Fibroblast of lung (primary cell): ENCODE measurements at regions not wholly inside any gene's neighbourhood (a gene's known extent, or its start where the extent isn't known, plus 50 kb on each side); places are given as distances from the start of the nearest gene placed in this dataset.

Source experiments
- DNase-seq, 2 donors: peaks; one replicate each; pipeline versions ENCODE4 v3.0.0 to v3.0.0-alpha.2; 2010; ENCODE audit warnings: low read depth in 2 of 2
- H2AFZ ChIP-seq: 2 replicates; pipeline ENCODE4 v1.5.1; 2012; ENCODE audit warnings: low read length, control low read depth, inconsistent platforms
- H3K27ac ChIP-seq: 2 replicates; pipeline ENCODE4 v1.5.1; 2011; ENCODE audit warnings: low read length, control low read depth; ENCODE audit not compliant: insufficient read depth
- H3K27me3 ChIP-seq: 2 replicates; pipeline ENCODE4 v1.5.1; 2011; ENCODE audit warnings: mild to moderate bottlenecking, low read length; ENCODE audit not compliant: control insufficient read depth, insufficient read depth
- H3K36me3 ChIP-seq: 2 replicates; pipeline ENCODE4 v1.5.1; 2011; ENCODE audit warnings: low read length; ENCODE audit not compliant: control insufficient read depth, insufficient read depth
- H3K4me1 ChIP-seq: 2 replicates; pipeline ENCODE4 v1.5.1; 2011; ENCODE audit warnings: low read length; ENCODE audit not compliant: control insufficient read depth, insufficient read depth; ENCODE audit errors: extremely low read depth
- H3K4me2 ChIP-seq: 2 replicates; pipeline ENCODE4 v1.5.1; 2011; ENCODE audit warnings: low read length, control low read depth; ENCODE audit not compliant: insufficient read depth; ENCODE audit errors: extremely low read depth
- H3K4me3 ChIP-seq, 4 experiments: fragments of 200-600 bp in 1 of 4; sonication (generic) in 1 of 4; replicated peaks in 1 of 4; 2 replicates each; pipeline ENCODE4 v1.5.1; 2011 to 2016; ENCODE audit warnings: low read length in 4 of 4, low read depth in 3 of 4, mild to moderate bottlenecking in 3 of 4, control low read depth in 2 of 4, inconsistent platforms in 1 of 4, mixed read lengths in 1 of 4; ENCODE audit not compliant: insufficient read depth in 1 of 4; ENCODE audit errors: control extremely low read depth in 1 of 4
- H3K79me2 ChIP-seq: 2 replicates; pipeline ENCODE4 v1.5.1; 2012; ENCODE audit warnings: mild to moderate bottlenecking, low read length, inconsistent platforms; ENCODE audit not compliant: control insufficient read depth, insufficient read depth
- H3K9ac ChIP-seq: 2 replicates; pipeline ENCODE4 v1.5.1; 2011; ENCODE audit warnings: mild to moderate bottlenecking, low read length, control low read depth; ENCODE audit not compliant: insufficient read depth
- H3K9me3 ChIP-seq: 2 replicates; pipeline ENCODE4 v1.5.1; 2012; ENCODE audit warnings: low read depth, low read length; ENCODE audit not compliant: control insufficient read depth, insufficient read depth
- H4K20me1 ChIP-seq: 2 replicates; pipeline ENCODE4 v1.5.1; 2011; ENCODE audit warnings: low read length; ENCODE audit not compliant: control insufficient read depth, insufficient read depth; ENCODE audit errors: extremely low read depth
- EZH2 ChIP-seq: IDR thresholded peaks from 2 replicates; pipeline ENCODE4 v1.5.1; 2012; ENCODE audit warnings: low read length, control low read depth, mild to moderate bottlenecking; ENCODE audit errors: missing control alignments
- TF ChIP-seq, protein P1 (sequence below), 2 donors: IDR thresholded peaks in 1 of 2; conservative IDR thresholded peaks in 1 of 2; 1 replicate in 1 of 2; 2 replicates in 1 of 2; pipeline ENCODE4 v1.5.1; 2011 to 2012; ENCODE audit warnings: low read length in 2 of 2, control low read depth in 1 of 2, inconsistent platforms in 1 of 2, low read depth in 1 of 2, mild to moderate bottlenecking in 1 of 2

DNA sequence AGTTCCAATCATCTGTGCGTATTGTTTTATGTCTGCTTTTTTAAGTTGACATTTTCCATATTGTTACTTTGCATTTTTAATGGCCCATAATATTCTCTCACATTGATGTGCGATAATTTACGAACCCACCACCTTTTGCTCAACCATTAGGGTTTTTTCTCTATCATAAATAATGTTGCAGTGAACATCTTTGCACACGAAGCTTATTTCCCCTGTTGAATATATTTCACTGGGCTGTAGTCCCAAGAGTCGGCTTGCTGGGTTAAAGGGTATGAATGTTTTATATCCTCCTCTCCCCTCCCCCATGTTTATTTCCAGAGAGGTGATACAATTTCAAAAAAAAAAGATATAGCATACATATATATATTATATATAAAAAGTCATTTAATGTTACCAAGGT, 272.7 kb upstream of the RGMA start:
- H3K9me3 ChIP-seq, result no peaks in the 10 kb centered on the region

DNA sequence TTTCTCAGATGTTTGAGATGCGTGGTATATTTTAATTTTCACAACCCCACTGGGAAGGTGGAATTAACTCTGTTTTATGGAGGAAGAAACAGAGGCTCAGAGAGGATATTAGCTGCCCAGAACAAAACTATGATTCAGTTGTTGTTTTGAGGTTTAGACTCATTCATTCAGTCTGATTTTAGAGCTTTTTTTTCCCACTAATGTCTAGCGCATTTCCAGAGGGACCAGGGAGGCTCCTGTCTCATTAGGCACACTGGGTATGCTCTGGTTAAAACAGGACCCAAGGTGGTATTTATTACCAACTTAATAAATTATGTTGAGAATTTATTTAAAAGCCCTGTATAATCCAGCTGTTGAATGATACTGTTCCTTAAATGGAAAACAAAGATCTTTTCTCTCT, 272.0 kb upstream of the RGMA start:
- H3K36me3 ChIP-seq, result no peaks in the 10 kb centered on the region
- no peaks in the 10 kb centered on the region for H3K27me3 ChIP-seq
- H3K4me3 ChIP-seq, result no peak overlapping the region
- H3K27ac ChIP-seq, result no peak overlapping the region
- H3K4me2 ChIP-seq, result no peak overlapping the region
- no peaks in the 10 kb centered on the region for H4K20me1 ChIP-seq
- H3K9ac ChIP-seq, result no peak overlapping the region
- H3K79me2 ChIP-seq, result no peaks in the 10 kb centered on the region
- no peak overlapping the region for H2AFZ ChIP-seq
- no peak for DNase-seq
- no peak for TF ChIP-seq EZH2
- TF ChIP-seq, protein P1, sequence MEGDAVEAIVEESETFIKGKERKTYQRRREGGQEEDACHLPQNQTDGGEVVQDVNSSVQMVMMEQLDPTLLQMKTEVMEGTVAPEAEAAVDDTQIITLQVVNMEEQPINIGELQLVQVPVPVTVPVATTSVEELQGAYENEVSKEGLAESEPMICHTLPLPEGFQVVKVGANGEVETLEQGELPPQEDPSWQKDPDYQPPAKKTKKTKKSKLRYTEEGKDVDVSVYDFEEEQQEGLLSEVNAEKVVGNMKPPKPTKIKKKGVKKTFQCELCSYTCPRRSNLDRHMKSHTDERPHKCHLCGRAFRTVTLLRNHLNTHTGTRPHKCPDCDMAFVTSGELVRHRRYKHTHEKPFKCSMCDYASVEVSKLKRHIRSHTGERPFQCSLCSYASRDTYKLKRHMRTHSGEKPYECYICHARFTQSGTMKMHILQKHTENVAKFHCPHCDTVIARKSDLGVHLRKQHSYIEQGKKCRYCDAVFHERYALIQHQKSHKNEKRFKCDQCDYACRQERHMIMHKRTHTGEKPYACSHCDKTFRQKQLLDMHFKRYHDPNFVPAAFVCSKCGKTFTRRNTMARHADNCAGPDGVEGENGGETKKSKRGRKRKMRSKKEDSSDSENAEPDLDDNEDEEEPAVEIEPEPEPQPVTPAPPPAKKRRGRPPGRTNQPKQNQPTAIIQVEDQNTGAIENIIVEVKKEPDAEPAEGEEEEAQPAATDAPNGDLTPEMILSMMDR (conservative IDR thresholded peaks at IDR 0.05 in 1 of 2, IDR thresholded peaks at IDR 0.05 in 1 of 2; ENCODE audit: low read depth in 1 of 2, low read length in 2 of 2), result no peak
- H3K4me1 ChIP-seq, result no peaks in the 10 kb centered on the region
- no peaks in the 10 kb centered on the region for H3K9me3 ChIP-seq

More for the DNA sequence above, 272.7 kb upstream of the RGMA start:
- no peak overlapping the region for H3K4me2 ChIP-seq
- H3K27ac ChIP-seq, result no peak overlapping the region
- TF ChIP-seq, protein P1 (conservative IDR thresholded peaks at IDR 0.05 in 1 of 2, IDR thresholded peaks at IDR 0.05 in 1 of 2; ENCODE audit: low read depth in 1 of 2, low read length in 2 of 2), result no peak
- no peak for TF ChIP-seq EZH2
- no peaks in the 10 kb centered on the region for H3K27me3 ChIP-seq
- no peaks in the 10 kb centered on the region for H3K4me1 ChIP-seq
- no peak overlapping the region for H3K4me3 ChIP-seq
- H3K36me3 ChIP-seq, result no peaks in the 10 kb centered on the region
- H3K9ac ChIP-seq, result no peak overlapping the region
- no peaks in the 10 kb centered on the region for H4K20me1 ChIP-seq
- DNase-seq, result no peak
- H2AFZ ChIP-seq, result no peak overlapping the region
- no peaks in the 10 kb centered on the region for H3K79me2 ChIP-seq

DNA sequence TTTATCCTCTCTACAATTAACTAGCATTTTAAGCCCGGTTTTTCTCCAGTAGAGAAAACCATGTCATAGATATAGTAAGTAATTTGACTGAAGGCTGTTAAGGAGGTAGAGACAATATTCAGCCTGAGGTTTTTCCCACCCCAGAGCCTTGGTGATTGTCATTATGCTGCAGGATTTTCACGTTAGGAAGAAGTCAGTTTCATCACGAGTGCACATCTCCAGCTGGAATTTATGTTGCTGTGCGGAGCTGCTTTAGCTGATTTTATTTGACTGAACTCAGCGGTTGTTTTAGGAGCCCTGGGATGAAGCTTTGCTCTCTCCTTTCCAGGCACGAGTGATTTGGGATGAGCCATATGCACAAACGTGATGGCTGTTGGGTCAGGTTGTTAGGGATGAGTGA, 271.3 kb upstream of the RGMA start:
- Histone ChIP-seq H3K27ac (no peak overlapping the region), H3K9ac (no peak overlapping the region), H3K79me2 (no peaks in the 10 kb centered on the region), H4K20me1 (no peaks in the 10 kb centered on the region), H3K9me3 (no peaks in the 10 kb centered on the region), H3K36me3 (no peaks in the 10 kb centered on the region), H3K4me2 (no peak overlapping the region), H3K4me1 (no peaks in the 10 kb centered on the region), H2AFZ (no peak overlapping the region), H3K4me3 (no peak overlapping the region), H3K27me3 (no peaks in the 10 kb centered on the region)
- TF ChIP-seq, protein P1 (conservative IDR thresholded peaks at IDR 0.05 in 1 of 2, IDR thresholded peaks at IDR 0.05 in 1 of 2; ENCODE audit: low read depth in 1 of 2, low read length in 2 of 2), result no peak
- no peak for TF ChIP-seq EZH2
- DNase-seq, result no peak
